Fibroblast of lung (primary cell): ENCODE measurements at regions not wholly inside any gene's neighbourhood (a gene's known extent, or its start where the extent isn't known, plus 50 kb on each side); places are given as distances from the start of the nearest gene placed in this dataset.

Experiments used
- CTCF ChIP-seq, 2 donors: IDR thresholded peaks in 1 of 2; conservative IDR thresholded peaks in 1 of 2; 1 replicate in 1 of 2; 2 replicates in 1 of 2; pipeline ENCODE4 v1.5.1; 2011 to 2012; ENCODE audit warnings: low read length in 2 of 2, control low read depth in 1 of 2, inconsistent platforms in 1 of 2, low read depth in 1 of 2, mild to moderate bottlenecking in 1 of 2
- EZH2 ChIP-seq: IDR thresholded peaks from 2 replicates; pipeline ENCODE4 v1.5.1; 2012; ENCODE audit warnings: low read length, control low read depth, mild to moderate bottlenecking; ENCODE audit errors: missing control alignments

- no peak for TF ChIP-seq CTCF (conservative IDR thresholded peaks at IDR 0.05 in 1 of 2, IDR thresholded peaks at IDR 0.05 in 1 of 2; ENCODE audit: low read depth in 1 of 2, low read length in 2 of 2)
- no peak for TF ChIP-seq EZH2
Measured at GRCh38 chr12:126210026-126210425, 1144.8 kb downstream of the AACS start.
